IMR-90 (cell line): ENCODE measurements at regions not wholly inside any gene's neighbourhood (a gene's known extent, or its start where the extent isn't known, plus 50 kb on each side); places are given as distances from the start of the nearest gene placed in this dataset.

ENCODE experiments used
- ATAC-seq: fragments of 200-7000 bp; cut with Tn5 transposase; 2 replicates; pipeline ENCODE4 v1.9.1; 2020; ENCODE audit warnings: low read depth, mild to moderate bottlenecking, moderate library complexity
- BruUV-seq: library from RNA; stranded (reverse); fragments of 400-500 nt; replicated peaks from 2 replicates; lab custom pipeline; 2021; lab: Mats Ljungman, UMichigan
- CTCF ChIA-PET: fragments of 300-600 bp; formaldehyde crosslinking; extraction: SDS; loops from one replicate; lab custom pipeline; 2021; ENCODE audit warnings: antibody characterized with exemption; lab: Yijun Ruan, JAX
- POLR2A ChIA-PET: fragments of 300-600 bp; sonication (Branson Sonifier 250); formaldehyde crosslinking; loops from one replicate; lab custom pipeline; 2022; ENCODE audit warnings: antibody characterized with exemption; ENCODE audit not compliant: unreplicated experiment; lab: Charles Lee
- DNase-seq: peaks from one replicate; pipeline ENCODE4 v3.0.0; 2013
- H2AFZ ChIP-seq: replicated peaks from 2 replicates; pipeline ENCODE3; 2013; ENCODE audit warnings: low read length, mild to moderate bottlenecking; ENCODE audit not compliant: poor library complexity
- H2AK5ac ChIP-seq: 2 replicates; pipeline ENCODE4 v1.6.1; 2013; ENCODE audit warnings: low read depth, low read length, inconsistent platforms
- H2AK9ac ChIP-seq: replicated peaks from 2 replicates; pipeline ENCODE3; 2013; ENCODE audit warnings: mild to moderate bottlenecking, low read depth, low read length, moderate library complexity; ENCODE audit not compliant: poor library complexity
- H2BK120ac ChIP-seq: 2 replicates; pipeline ENCODE4 v1.6.1; 2013; ENCODE audit warnings: low read depth, low read length, inconsistent platforms
- H2BK15ac ChIP-seq: 3 replicates; pipeline ENCODE4 v1.6.1; 2013; ENCODE audit warnings: low read depth, low read length, inconsistent platforms
- H2BK20ac ChIP-seq: 2 replicates; pipeline ENCODE4 v1.6.1; 2013; ENCODE audit warnings: low read depth, mild to moderate bottlenecking, inconsistent platforms, low read length, moderate library complexity
- H2BK5ac ChIP-seq: 2 replicates; pipeline ENCODE4 v1.6.1; 2013; ENCODE audit warnings: mild to moderate bottlenecking, low read depth, low read length, inconsistent platforms; ENCODE audit not compliant: poor library complexity, severe bottlenecking
- H3K14ac ChIP-seq: replicated peaks from 2 replicates; pipeline ENCODE4 v1.6.1; 2013; ENCODE audit warnings: low read depth, low read length, inconsistent platforms
- H3K18ac ChIP-seq: 2 replicates; pipeline ENCODE4 v1.6.1; 2013; ENCODE audit warnings: low read depth, low read length, control low read depth
- H3K23ac ChIP-seq: 2 replicates; pipeline ENCODE4 v1.6.1; 2013; ENCODE audit warnings: low read depth, low read length, inconsistent platforms
- H3K27ac ChIP-seq: 2 replicates; pipeline ENCODE4 v1.5.1; 2013; ENCODE audit warnings: mild to moderate bottlenecking, control low read depth, low read length; ENCODE audit not compliant: insufficient read depth
- H3K27me3 ChIP-seq: 2 replicates; pipeline ENCODE4 v1.6.1; 2013; ENCODE audit warnings: low read length; ENCODE audit not compliant: control insufficient read depth, insufficient read depth
- H3K36me3 ChIP-seq: 2 replicates; pipeline ENCODE4 v1.6.1; 2013; ENCODE audit warnings: low read length, mixed read lengths; ENCODE audit not compliant: control insufficient read depth, insufficient read depth
- H3K4ac ChIP-seq: 2 replicates; pipeline ENCODE4 v1.6.1; 2013; ENCODE audit warnings: low read depth, low read length, inconsistent platforms
- H3K4me1 ChIP-seq: 2 replicates; pipeline ENCODE4 v1.6.1; 2013; ENCODE audit warnings: low read length, mixed read lengths; ENCODE audit not compliant: control insufficient read depth, insufficient read depth
- H3K4me2 ChIP-seq: 2 replicates; pipeline ENCODE4 v1.6.1; 2013; ENCODE audit warnings: low read depth, mild to moderate bottlenecking, control low read depth, low read length, moderate library complexity
- H3K4me3 ChIP-seq: 2 replicates; pipeline ENCODE4 v1.5.1; 2013; ENCODE audit warnings: low read depth, mild to moderate bottlenecking, control low read depth, low read length, moderate library complexity; ENCODE audit not compliant: insufficient read depth
- H3K56ac ChIP-seq: 2 replicates; pipeline ENCODE4 v1.6.1; 2013; ENCODE audit warnings: low read length, inconsistent platforms; ENCODE audit not compliant: insufficient read depth; ENCODE audit errors: extremely low read depth
- H3K79me1 ChIP-seq, 2 experiments: 2 replicates each; pipeline ENCODE4 v1.6.1; 2013; ENCODE audit warnings: low read length in 2 of 2, inconsistent platforms in 1 of 2, low read depth in 1 of 2
- H3K9ac ChIP-seq: 2 replicates; pipeline ENCODE4 v1.6.1; 2013; ENCODE audit warnings: low read depth, low read length, control low read depth
- H3K9me1 ChIP-seq: 2 replicates; pipeline ENCODE4 v1.6.1; 2013; ENCODE audit warnings: low read length, inconsistent platforms; ENCODE audit not compliant: insufficient read depth
- H3K9me3 ChIP-seq: 2 replicates; pipeline ENCODE4 v1.6.1; 2013; ENCODE audit warnings: low read length; ENCODE audit not compliant: control insufficient read depth, insufficient read depth
- H4K20me1 ChIP-seq: 2 replicates; pipeline ENCODE4 v1.6.1; 2013; ENCODE audit warnings: low read length, inconsistent platforms; ENCODE audit not compliant: insufficient read depth
- H4K5ac ChIP-seq: 2 replicates; pipeline ENCODE4 v1.6.1; 2013; ENCODE audit warnings: mild to moderate bottlenecking, low read depth, low read length, control low read depth
- H4K8ac ChIP-seq, 2 experiments: 2 replicates each; pipeline ENCODE4 v1.6.1; 2013; ENCODE audit warnings: low read depth in 2 of 2, low read length in 2 of 2, control low read depth in 1 of 2, inconsistent platforms in 1 of 2
- H4K91ac ChIP-seq: 2 replicates; pipeline ENCODE4 v1.6.1; 2013; ENCODE audit warnings: low read depth, low read length, inconsistent platforms; ENCODE audit not compliant: insufficient read depth
- BHLHE40 ChIP-seq: fragments of 150-350 bp; IDR thresholded peaks from 2 replicates; pipeline ENCODE4 v1.6.1; 2016; ENCODE audit warnings: mild to moderate bottlenecking, low read depth, low read length
- CEBPB ChIP-seq: IDR thresholded peaks from 2 replicates; pipeline ENCODE4 v1.6.1; 2012; ENCODE audit warnings: low read depth, low read length, improper control_type of control experiment
- CHD1 ChIP-seq: IDR thresholded peaks from 2 replicates; pipeline ENCODE4 v1.6.1; 2012; ENCODE audit warnings: low read depth, low read length, improper control_type of control experiment
- CTCF ChIP-seq: conservative IDR thresholded peaks from 2 replicates; pipeline ENCODE4 v1.5.1; 2012; ENCODE audit warnings: mild to moderate bottlenecking, low read depth, low read length, improper control_type of control experiment
- ELK1 ChIP-seq: fragments of 150-350 bp; IDR thresholded peaks from 2 replicates; pipeline ENCODE4 v1.6.1; 2016; ENCODE audit warnings: low read depth, mild to moderate bottlenecking, low read length, moderate library complexity, borderline replicate concordance
- FOS ChIP-seq: fragments of 150-350 bp; IDR thresholded peaks from 2 replicates; pipeline ENCODE4 v1.6.1; 2016; ENCODE audit warnings: low read depth, low read length
- MAFK ChIP-seq: IDR thresholded peaks from 2 replicates; pipeline ENCODE4 v1.6.1; 2012; ENCODE audit warnings: low read depth, low read length, improper control_type of control experiment
- MAZ ChIP-seq: IDR thresholded peaks from 2 replicates; pipeline ENCODE4 v1.6.1; 2012; ENCODE audit warnings: low read depth, mild to moderate bottlenecking, low read length, improper control_type of control experiment, moderate library complexity, borderline replicate concordance
- MXI1 ChIP-seq: IDR thresholded peaks from 2 replicates; pipeline ENCODE4 v1.6.1; 2012; ENCODE audit warnings: low read depth, mild to moderate bottlenecking, low read length, moderate library complexity, borderline replicate concordance
- NFE2L2 ChIP-seq: fragments of 150-350 bp; IDR thresholded peaks from 2 replicates; pipeline ENCODE4 v1.6.1; 2016; ENCODE audit warnings: low read depth, mild to moderate bottlenecking, low read length
- POLR2A ChIP-seq: IDR thresholded peaks from 2 replicates; pipeline ENCODE4 v1.6.1; 2012; ENCODE audit warnings: mild to moderate bottlenecking, low read depth, low read length
- RAD21 ChIP-seq: IDR thresholded peaks from 2 replicates; pipeline ENCODE4 v1.6.1; 2012; ENCODE audit warnings: low read length, improper control_type of control experiment
- RCOR1 ChIP-seq: IDR thresholded peaks from 2 replicates; pipeline ENCODE4 v1.6.1; 2012; ENCODE audit warnings: mild to moderate bottlenecking, low read length, improper control_type of control experiment; ENCODE audit not compliant: insufficient replicate concordance
- RFX5 ChIP-seq: IDR thresholded peaks from 2 replicates; pipeline ENCODE4 v1.8.0; 2012; ENCODE audit warnings: low read depth, mild to moderate bottlenecking, low read length, moderate library complexity
- SMC3 ChIP-seq: fragments of 150-350 bp; IDR thresholded peaks from 2 replicates; pipeline ENCODE4 v1.6.1; 2016; ENCODE audit warnings: low read depth, mild to moderate bottlenecking, antibody characterized with exemption, low read length, moderate library complexity
- USF2 ChIP-seq: fragments of 150-350 bp; IDR thresholded peaks from 2 replicates; pipeline ENCODE4 v1.6.1; 2017; ENCODE audit warnings: mild to moderate bottlenecking, antibody characterized with exemption, low read length, low read depth
- WGBS, 2 experiments: methylation state at CpG; one replicate each; pipeline versions ENCODE4 v1.1.5 to v1.1.7; 2013; ENCODE audit warnings: missing lambda C conversion rate in 2 of 2; ENCODE audit not compliant: insufficient read length in 1 of 2; ENCODE audit errors: extremely low coverage in 2 of 2; 5-methylcytosine and 5-hydroxymethylcytosine counted together
- dilution Hi-C: fragments of 300-500 bp; cut with HindIII; formaldehyde crosslinking; loops from one replicate; pipeline ENCODE4 v1.14.3; 2018; ENCODE audit warnings: low sequenced_read_pairs; ENCODE audit not compliant: unreplicated experiment
- in situ Hi-C: fragments of 300-500 bp; cut with MboI; formaldehyde crosslinking; loops from 3 replicates; pipeline ENCODE4 v1.14.3; 2019; ENCODE audit warnings: low sequenced_read_pairs, inconsistent platforms, mixed read lengths
- intact Hi-C: fragments of 100-400 bp; cut with micrococcal nuclease; formaldehyde crosslinking; loops from 2 replicates; pipeline ENCODE4 v1.10.0; 2022

DNA sequence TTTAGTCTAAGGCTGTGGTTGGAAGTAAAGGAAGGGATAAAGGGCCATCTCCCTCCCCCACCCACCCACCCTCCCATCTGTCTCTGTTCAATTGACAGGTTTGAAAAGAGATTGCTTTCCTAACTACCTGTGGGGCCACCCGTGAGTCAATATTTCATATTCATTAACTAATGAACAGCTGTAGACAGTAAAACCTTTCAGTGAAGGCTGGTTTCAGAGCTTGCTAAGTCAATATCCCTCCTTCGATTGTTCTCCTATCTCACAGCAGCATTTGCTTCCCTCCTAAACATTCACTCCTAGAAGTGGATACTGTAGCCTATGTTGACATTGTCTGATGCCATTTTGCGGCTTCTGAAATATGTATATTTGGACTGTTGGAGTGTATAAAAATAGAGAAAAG lies 85.9 kb upstream of the SYNPR start:
- H2AK9ac ChIP-seq, result no peak overlapping the region
- no peak overlapping the region for H4K91ac ChIP-seq
- no peak overlapping the region for H3K27ac ChIP-seq
- H2BK120ac ChIP-seq, result no peak overlapping the region
- no peak overlapping the region for H4K8ac ChIP-seq
- no peak overlapping the region for H3K56ac ChIP-seq
- dilution Hi-C loops (no loop called here), in situ Hi-C loops (no loop called here), intact Hi-C loops (no loop called here)
- no peak overlapping the region for H2AK5ac ChIP-seq
- H3K4me3 ChIP-seq, result no peak overlapping the region
- no TSS peak for BruUV-seq
- H3K9me1 ChIP-seq, result no peaks in the 10 kb centered on the region
- no peak overlapping the region for H3K4ac ChIP-seq
- no peak overlapping the region for H3K4me2 ChIP-seq
- no peak overlapping the region for H2BK20ac ChIP-seq
- H3K9me3 ChIP-seq, result no peaks in the 10 kb centered on the region; the same call in 1 of the 2 replicates
- no peak overlapping the region for H3K9ac ChIP-seq
- H3K36me3 ChIP-seq, result no peaks in the 10 kb centered on the region
- H2BK5ac ChIP-seq, result no peak overlapping the region
- ATAC-seq (no peak), DNase-seq (no peak)
- no peak overlapping the region for H2BK15ac ChIP-seq
- H3K79me1 ChIP-seq, result no peaks in the 10 kb centered on the region
- WGBS, 2 experiments, result no CpG with 5 or more reads among the region's 3 CpGs
- CTCF ChIA-PET, result no interaction called here
- H3K27me3 ChIP-seq, result no peaks in the 10 kb centered on the region
- no peak overlapping the region for H3K14ac ChIP-seq
- H3K18ac ChIP-seq, result no peak overlapping the region
- no peak overlapping the region for H2AFZ ChIP-seq
- H3K4me1 ChIP-seq, result no peaks in the 10 kb centered on the region
- no peaks in the 10 kb centered on the region for H4K20me1 ChIP-seq
- POLR2A ChIA-PET, result no interaction called here
- no peak overlapping the region for H4K5ac ChIP-seq
- no peak overlapping the region for H3K23ac ChIP-seq
- TF ChIP-seq USF2, result no peak
- TF ChIP-seq NFE2L2, result no peak
- no peak for TF ChIP-seq BHLHE40
- TF ChIP-seq POLR2A, result no peak
- TF ChIP-seq MAFK, result no peak
- no peak for TF ChIP-seq CTCF
- TF ChIP-seq FOS, result no peak
- TF ChIP-seq SMC3, result no peak
- no peak for TF ChIP-seq CEBPB
- TF ChIP-seq RAD21, result no peak
- TF ChIP-seq CHD1, result no peak
- no peak for TF ChIP-seq RFX5
- no peak for TF ChIP-seq MAZ
- TF ChIP-seq RCOR1, result no peak
- no peak for TF ChIP-seq ELK1
- TF ChIP-seq MXI1, result no peak
